Ecto neural progenitor cell (in vitro differentiated cells): ENCODE measurements at regions not wholly inside any gene's neighbourhood (a gene's known extent, or its start where the extent isn't known, plus 50 kb on each side); places are given as distances from the start of the nearest gene placed in this dataset.

ENCODE experiments used
- DNase-seq: peaks from one replicate; pipeline ENCODE4 v3.0.0-alpha.2; 2018; ENCODE audit warnings: low spot score

- DNase-seq: no peak
Measured at GRCh38 chr14:48853159-48853558, 733.0 kb downstream of the RPS29 start.

- no peak for DNase-seq
Measured at GRCh38 chr14:48849741-48850322, 736.3 kb downstream of the RPS29 start.

- DNase-seq: no peak
Measured at GRCh38 chr14:48842785-48843184, 743.4 kb downstream of the RPS29 start.

GRCh38 chr14:48826058-48826457 is 760.1 kb downstream of the RPS29 start:
- no peak for DNase-seq

GRCh38 chr14:48814562-48814961 is 771.6 kb downstream of the RPS29 start:
- no peak for DNase-seq

GRCh38 chr14:48805315-48805714 is 780.9 kb downstream of the RPS29 start:
- peak; percentile 48 for DNase-seq

- DNase-seq: no peak
Measured at GRCh38 chr14:48792376-48793024, 793.7 kb downstream of the RPS29 start.

- no peak for DNase-seq
Measured at GRCh38 chr14:48788771-48789170, 797.4 kb downstream of the RPS29 start.

GRCh38 chr14:48786498-48786897 is 799.7 kb downstream of the RPS29 start:
- DNase-seq: no peak

- DNase-seq: no peak
Measured at GRCh38 chr14:48771717-48772116, 814.5 kb downstream of the RPS29 start.

GRCh38 chr14:48751293-48751692 is 834.9 kb downstream of the RPS29 start:
- no peak for DNase-seq

GRCh38 chr14:48748151-48748675 is 838.0 kb downstream of the RPS29 start:
- no peak for DNase-seq

- DNase-seq: no peak
Measured at GRCh38 chr14:48747561-48748089, 838.6 kb downstream of the RPS29 start.

GRCh38 chr14:48744202-48744601 is 842.0 kb downstream of the RPS29 start:
- no peak for DNase-seq

- DNase-seq: no peak
Measured at GRCh38 chr14:48738186-48738925, 847.8 kb downstream of the RPS29 start.

- no peak for DNase-seq
Measured at GRCh38 chr14:48735607-48736006, 850.6 kb downstream of the RPS29 start.

- DNase-seq: no peak
Measured at GRCh38 chr14:48731260-48731659, 854.9 kb downstream of the RPS29 start.

GRCh38 chr14:48726080-48726642 is 860.0 kb downstream of the RPS29 start:
- no peak for DNase-seq

- DNase-seq: no peak
Measured at GRCh38 chr14:48725051-48725734, 861.0 kb downstream of the RPS29 start.

GRCh38 chr14:48723841-48724495 is 862.2 kb downstream of the RPS29 start:
- DNase-seq: no peak

GRCh38 chr14:48714366-48714765 is 871.8 kb downstream of the RPS29 start:
- no peak for DNase-seq
